SK-N-SH (cell line): ENCODE measurements at regions not wholly inside any gene's neighbourhood (a gene's known extent, or its start where the extent isn't known, plus 50 kb on each side); places are given as distances from the start of the nearest gene placed in this dataset.
"Not testable (repeated sequence)": the region's sequence is repeated elsewhere in the genome, so short reads cannot be mapped to it uniquely, and the experiment has no call there.

Experiments
- CTCF ChIA-PET: fragments of 300-600, 350-600 bp; formaldehyde crosslinking; extraction: SDS; loops from one replicate; lab custom pipeline; 2021; lab: Yijun Ruan, JAX
- POLR2A ChIA-PET: fragments of 350-600 bp; sonication (Branson Sonifier 250); formaldehyde crosslinking; extraction: SDS; loops from one replicate; lab custom pipeline; 2020; ENCODE audit warnings: antibody characterized with exemption, inconsistent platforms; lab: Yijun Ruan, JAX
- DNase-seq: peaks from one replicate; pipeline ENCODE4 v3.0.0; 2012
- H2AFZ ChIP-seq: fragments of 200-600 bp; sonication (generic); 2 replicates; pipeline ENCODE4 v1.8.1; 2016; ENCODE audit warnings: antibody characterized with exemption, mild to moderate bottlenecking, low read depth
- H3F3A ChIP-seq: fragments of 200-600 bp; sonication (generic); replicated peaks from 2 replicates; pipeline ENCODE3; 2016; ENCODE audit warnings: antibody characterized with exemption, mild to moderate bottlenecking; ENCODE audit not compliant: insufficient read depth
- H3K27ac ChIP-seq, 2 experiments: fragments of 200-500 bp in 1 of 2; fragments of 200-600 bp in 1 of 2; sonication (Bioruptor generic) in 1 of 2; sonication (generic), shearing (Covaris generic) in 1 of 2; 2 replicates each; pipeline versions ENCODE4 v1.5.1 to v1.6.1; 2014 to 2016; ENCODE audit warnings: low read depth in 2 of 2, inconsistent platforms in 1 of 2, low read length in 1 of 2, mild to moderate bottlenecking in 1 of 2, mixed read lengths in 1 of 2
- H3K27me3 ChIP-seq: fragments of 200-600 bp; sonication (generic), shearing (Covaris generic); 2 replicates; pipeline ENCODE4 v1.6.1; 2016; ENCODE audit warnings: mixed run types; ENCODE audit not compliant: insufficient read depth
- H3K36me3 ChIP-seq, 2 experiments: fragments of 200-500 bp in 1 of 2; fragments of 200-600 bp in 1 of 2; sonication (Bioruptor generic) in 1 of 2; sonication (generic) in 1 of 2; replicated peaks in 1 of 2; 2 replicates each; pipeline versions ENCODE3 to v1.5.1; 2014 to 2016; ENCODE audit warnings: low read length in 1 of 2, mild to moderate bottlenecking in 1 of 2; ENCODE audit not compliant: insufficient read depth in 2 of 2, control insufficient read depth in 1 of 2
- H3K4me1 ChIP-seq, 2 experiments: fragments of 200-500 bp in 1 of 2; fragments of 200-600 bp in 1 of 2; sonication (Bioruptor generic) in 1 of 2; sonication (generic), shearing (Covaris generic) in 1 of 2; 2 replicates each; pipeline versions ENCODE4 v1.5.1 to v1.6.1; 2014 to 2016; ENCODE audit warnings: low read depth in 1 of 2, low read length in 1 of 2, mixed run types in 1 of 2; ENCODE audit not compliant: insufficient read depth in 2 of 2, control insufficient read depth in 1 of 2
- H3K4me2 ChIP-seq: fragments of 200-600 bp; sonication (generic), shearing (Covaris generic); 2 replicates; pipeline ENCODE4 v1.6.1; 2017; ENCODE audit warnings: mixed run types
- H3K4me3 ChIP-seq, 2 experiments: fragments of 200-500 bp in 1 of 2; fragments of 200-600 bp in 1 of 2; sonication (Bioruptor generic) in 1 of 2; sonication (generic), shearing (Covaris generic) in 1 of 2; 2 replicates each; pipeline versions ENCODE4 v1.5.1 to v1.8.1; 2014 to 2016; ENCODE audit warnings: low read depth in 2 of 2, inconsistent platforms in 1 of 2, low read length in 1 of 2, mild to moderate bottlenecking in 1 of 2, mixed read lengths in 1 of 2, moderate library complexity in 1 of 2
- H3K79me2 ChIP-seq: fragments of 200-600 bp; sonication (generic); 2 replicates; pipeline ENCODE4 v1.8.1; 2017; ENCODE audit warnings: mild to moderate bottlenecking; ENCODE audit not compliant: insufficient read depth
- H3K9ac ChIP-seq: fragments of 200-600 bp; sonication (generic); 2 replicates; pipeline ENCODE4 v1.6.1; 2017; ENCODE audit warnings: mixed run types
- H3K9me2 ChIP-seq: fragments of 200-600 bp; sonication (generic); 2 replicates; pipeline ENCODE4 v1.6.1; 2017; ENCODE audit warnings: mixed run types
- H3K9me3 ChIP-seq: fragments of 200-600 bp; sonication (generic); 2 replicates; pipeline ENCODE4 v1.6.1; 2017; ENCODE audit warnings: mixed run types, mild to moderate bottlenecking, moderate library complexity
- H4K20me1 ChIP-seq: fragments of 200-600 bp; sonication (generic); 2 replicates; pipeline ENCODE4 v1.6.1; 2017; ENCODE audit warnings: mild to moderate bottlenecking, mixed run types; ENCODE audit not compliant: insufficient read depth
- EZH2phosphoT487 ChIP-seq: fragments of 200-600 bp; sonication (generic); IDR thresholded peaks from 2 replicates; pipeline ENCODE4 v1.6.1; 2017; ENCODE audit warnings: low read depth, mixed run types, mild to moderate bottlenecking, antibody characterized with exemption, moderate library complexity, borderline replicate concordance
- FOXJ3 ChIP-seq: sonication (generic); formaldehyde crosslinking; IDR thresholded peaks from 2 replicates; pipeline ENCODE4 v1.5.1; 2020; ENCODE audit warnings: mild to moderate bottlenecking, missing genetic modification reagents
- FOXM1 ChIP-seq: IDR thresholded peaks from 2 replicates; pipeline ENCODE4 v1.4.0; 2012; ENCODE audit warnings: low read depth, mild to moderate bottlenecking
- GATA2 ChIP-seq: sonication (generic); formaldehyde crosslinking; IDR thresholded peaks from 2 replicates; pipeline ENCODE4 v1.5.0; 2020; ENCODE audit warnings: mild to moderate bottlenecking, missing genetic modification reagents
- IRF3 ChIP-seq: fragments of 150-350 bp; IDR thresholded peaks from 2 replicates; pipeline ENCODE4 v1.6.1; 2016; ENCODE audit warnings: mild to moderate bottlenecking, low read depth, low read length
- POLR2AphosphoS5 ChIP-seq: IDR thresholded peaks from 2 replicates; pipeline ENCODE4 v1.6.1; 2012; ENCODE audit warnings: low read depth, low read length
- RCOR1 ChIP-seq: fragments of 150-350 bp; IDR thresholded peaks from 2 replicates; pipeline ENCODE4 v1.6.1; 2017; ENCODE audit warnings: antibody characterized with exemption, low read length
- SIN3A ChIP-seq: IDR thresholded peaks from 2 replicates; pipeline ENCODE4 v1.6.1; 2012; ENCODE audit warnings: low read depth, mild to moderate bottlenecking, low read length, moderate library complexity, borderline replicate concordance
- SMC3 ChIP-seq: IDR thresholded peaks from 2 replicates; pipeline ENCODE4 v1.6.1; 2012; ENCODE audit warnings: low read depth, low read length, improper control_type of control experiment
- TEAD4 ChIP-seq: IDR thresholded peaks from 2 replicates; pipeline ENCODE4 v1.4.0; 2012; ENCODE audit warnings: mild to moderate bottlenecking, borderline replicate concordance; ENCODE audit not compliant: insufficient read depth
- USF1 ChIP-seq: IDR thresholded peaks from 2 replicates; pipeline ENCODE4 v1.4.0; 2012; ENCODE audit warnings: low read depth, borderline replicate concordance
- WGBS: methylation state at CpG from one replicate; pipeline ENCODE4 v1.1.6; 2017; ENCODE audit warnings: low lambda C conversion rate; 5-methylcytosine and 5-hydroxymethylcytosine counted together

GRCh38 chr15:62681939-62682896, 360.3 kb upstream of the TPM1 start:
- no peak overlapping the region for H3K9ac ChIP-seq
- H3K36me3 ChIP-seq = peaks cover 10 to 24% of the 10 kb centered on the region in 2 experiments
- CTCF ChIA-PET = interaction anchor here (0.5 to 3.0 kb wide), 7 partner anchors 9 to 412 kb away, joined by 3 to 9 read pairs (median 3); no protein-coding TSS in a partner anchor
- 0 out of 2 replicates have a peak, but pooled peaks cover 3% of the 10 kb centered on the region for H3K9me3 ChIP-seq
- H3K9me2 ChIP-seq = no peaks in the 10 kb centered on the region
- no peaks in the 10 kb centered on the region for H3K79me2 ChIP-seq
- no peaks in the 10 kb centered on the region for H4K20me1 ChIP-seq
- WGBS = 93% methylated on average over 6 of the region's 6 CpGs
- H3K27ac ChIP-seq = no peak overlapping the region
- H3F3A ChIP-seq = no peaks in the 10 kb centered on the region
- H2AFZ ChIP-seq = no peak overlapping the region
- H3K4me1 ChIP-seq = peaks cover 0 to 13% of the 10 kb centered on the region in 2 experiments; a peak in 1 of 4 replicates
- no peak for TF ChIP-seq EZH2phosphoT487
- H3K27me3 ChIP-seq = no peaks in the 10 kb centered on the region
- POLR2A ChIA-PET = no interaction called here
- H3K4me3 ChIP-seq = no peak overlapping the region
- H3K4me2 ChIP-seq = no peak overlapping the region
- no peak for DNase-seq

GRCh38 chr15:62683192-62683591, 359.4 kb upstream of the TPM1 start:
- CTCF ChIA-PET = interaction anchor here (0.9 to 3.0 kb wide), 3 partner anchors 10 to 85 kb away, joined by 4 to 9 read pairs (median 4); no protein-coding TSS in a partner anchor
- POLR2A ChIA-PET = not testable (repeated sequence)

GRCh38 chr15:62684123-62684808, 358.3 kb upstream of the TPM1 start:
- H3K9ac ChIP-seq = no peak overlapping the region
- H3K4me3 ChIP-seq = no peak overlapping the region
- no peak for DNase-seq
- WGBS = 86% methylated on average over 7 of the region's 7 CpGs
- no peaks in the 10 kb centered on the region for H3K9me2 ChIP-seq
- H3K27ac ChIP-seq = peak overlapping the region in 1 of 2 experiments; percentile 13; a peak in 2 of 4 replicates
- no peaks in the 10 kb centered on the region for H3K27me3 ChIP-seq
- H3K36me3 ChIP-seq = peaks cover 8 to 34% of the 10 kb centered on the region in 2 experiments
- CTCF ChIA-PET = interaction anchor here (1.6 to 3.0 kb wide), 2 partner anchors 11 to 58 kb away, joined by 4 to 9 read pairs; no protein-coding TSS in a partner anchor
- TF ChIP-seq TEAD4 = no peak
- TF ChIP-seq RCOR1 = no peak
- no peak for TF ChIP-seq FOXM1
- TF ChIP-seq SIN3A = no peak
- TF ChIP-seq USF1 = no peak
- TF ChIP-seq SMC3 = no peak
- TF ChIP-seq POLR2AphosphoS5 = no peak
- no peak for TF ChIP-seq FOXJ3 (CRISPR knock-in tag)
- no peak for TF ChIP-seq IRF3
- TF ChIP-seq GATA2 = no peak
- H3F3A ChIP-seq = no peaks in the 10 kb centered on the region
- peaks cover 0 to 13% of the 10 kb centered on the region in 2 experiments; a peak in 2 of 4 replicates for H3K4me1 ChIP-seq
- no peak overlapping the region for H3K4me2 ChIP-seq
- H3K9me3 ChIP-seq = no peaks in the 10 kb centered on the region
- no peaks in the 10 kb centered on the region for H4K20me1 ChIP-seq
- no peaks in the 10 kb centered on the region for H3K79me2 ChIP-seq
- no peak overlapping the region for H2AFZ ChIP-seq
- POLR2A ChIA-PET = no interaction called here

More at GRCh38 chr15:62683192-62683591, 359.4 kb upstream of the TPM1 start:
- not testable (repeated sequence) for H4K20me1 ChIP-seq, H2AFZ ChIP-seq, H3K4me2 ChIP-seq, H3K9me2 ChIP-seq, H3K4me3 ChIP-seq, H3K27ac ChIP-seq, H3K27me3 ChIP-seq, H3K9me3 ChIP-seq, H3F3A ChIP-seq, H3K9ac ChIP-seq, H3K79me2 ChIP-seq, DNase-seq
- peaks cover 0 to 13% of the 10 kb centered on the region in 2 experiments; a peak in 1 of 4 replicates for H3K4me1 ChIP-seq
- WGBS = 91% methylated on average over 8 of the region's 8 CpGs
- peaks cover 10 to 34% of the 10 kb centered on the region in 2 experiments for H3K36me3 ChIP-seq
